ENCODE measurements at regions not wholly inside any gene's neighbourhood (a gene's known extent, or its start where the extent isn't known, plus 50 kb on each side); places are given as distances from the start of the nearest gene placed in this dataset.

DNA sequence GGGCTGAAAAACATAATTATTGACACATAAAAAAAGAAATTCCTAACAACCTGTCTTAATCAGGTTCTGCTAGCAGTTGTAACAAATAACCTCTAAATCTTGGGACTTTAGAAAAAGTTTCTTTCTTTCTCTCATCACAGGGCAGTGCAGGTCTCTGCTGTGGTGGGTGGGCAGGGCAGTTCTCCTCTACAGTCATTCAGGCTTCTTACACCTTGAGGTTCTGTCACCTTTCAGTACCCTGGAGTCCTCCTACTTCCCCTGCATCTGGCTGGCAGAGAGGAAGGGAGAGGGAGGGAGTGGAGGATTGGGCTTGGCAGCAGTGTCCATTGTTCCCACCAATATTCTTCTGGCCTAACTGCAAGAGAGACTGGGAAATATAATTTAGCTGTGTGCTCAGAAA is 112.2 kb upstream of the ANKRD55 start:
- POLR2A ChIA-PET = no interaction called here
- FAIRE-seq = no peak
- H3K27ac ChIP-seq (ENCODE audit: extremely low read depth, low read depth, low read length) = no peak overlapping the region
- TF ChIP-seq, protein P1, sequence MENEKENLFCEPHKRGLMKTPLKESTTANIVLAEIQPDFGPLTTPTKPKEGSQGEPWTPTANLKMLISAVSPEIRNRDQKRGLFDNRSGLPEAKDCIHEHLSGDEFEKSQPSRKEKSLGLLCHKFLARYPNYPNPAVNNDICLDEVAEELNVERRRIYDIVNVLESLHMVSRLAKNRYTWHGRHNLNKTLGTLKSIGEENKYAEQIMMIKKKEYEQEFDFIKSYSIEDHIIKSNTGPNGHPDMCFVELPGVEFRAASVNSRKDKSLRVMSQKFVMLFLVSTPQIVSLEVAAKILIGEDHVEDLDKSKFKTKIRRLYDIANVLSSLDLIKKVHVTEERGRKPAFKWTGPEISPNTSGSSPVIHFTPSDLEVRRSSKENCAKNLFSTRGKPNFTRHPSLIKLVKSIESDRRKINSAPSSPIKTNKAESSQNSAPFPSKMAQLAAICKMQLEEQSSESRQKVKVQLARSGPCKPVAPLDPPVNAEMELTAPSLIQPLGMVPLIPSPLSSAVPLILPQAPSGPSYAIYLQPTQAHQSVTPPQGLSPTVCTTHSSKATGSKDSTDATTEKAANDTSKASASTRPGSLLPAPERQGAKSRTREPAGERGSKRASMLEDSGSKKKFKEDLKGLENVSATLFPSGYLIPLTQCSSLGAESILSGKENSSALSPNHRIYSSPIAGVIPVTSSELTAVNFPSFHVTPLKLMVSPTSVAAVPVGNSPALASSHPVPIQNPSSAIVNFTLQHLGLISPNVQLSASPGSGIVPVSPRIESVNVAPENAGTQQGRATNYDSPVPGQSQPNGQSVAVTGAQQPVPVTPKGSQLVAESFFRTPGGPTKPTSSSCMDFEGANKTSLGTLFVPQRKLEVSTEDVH (IDR thresholded peaks at IDR 0.05; ENCODE audit: low read depth, partially characterized antibody) = no peak
- TF ChIP-seq KDM2B (CRISPR knock-in tag; IDR thresholded peaks at IDR 0.05) (no peak), RBFOX2 (IDR thresholded peaks at IDR 0.05; ENCODE audit: low read depth, low read length) (no peak), IFI16 (CRISPR knock-in tag; IDR thresholded peaks at IDR 0.05) (no peak), ZNF507 (tag; conservative IDR thresholded peaks at IDR 0.05) (no peak), ERF (CRISPR knock-in tag; IDR thresholded peaks at IDR 0.05) (no peak), ZNF398 (CRISPR knock-in tag; IDR thresholded peaks at IDR 0.05) (no peak), ZNF263 (CRISPR knock-in tag; IDR thresholded peaks at IDR 0.05; ENCODE audit: borderline replicate concordance) (no peak), TAF7 (tag; IDR thresholded peaks at IDR 0.05) (no peak), TAF1 (IDR thresholded peaks at IDR 0.05; ENCODE audit: control insufficient read depth, extremely low read depth, insufficient read depth, low read length, severe bottlenecking) (no peak), ZC3H4 (CRISPR knock-in tag; IDR thresholded peaks at IDR 0.05; ENCODE audit: borderline replicate concordance) (no peak)
- TF ChIP-seq, protein P2, sequence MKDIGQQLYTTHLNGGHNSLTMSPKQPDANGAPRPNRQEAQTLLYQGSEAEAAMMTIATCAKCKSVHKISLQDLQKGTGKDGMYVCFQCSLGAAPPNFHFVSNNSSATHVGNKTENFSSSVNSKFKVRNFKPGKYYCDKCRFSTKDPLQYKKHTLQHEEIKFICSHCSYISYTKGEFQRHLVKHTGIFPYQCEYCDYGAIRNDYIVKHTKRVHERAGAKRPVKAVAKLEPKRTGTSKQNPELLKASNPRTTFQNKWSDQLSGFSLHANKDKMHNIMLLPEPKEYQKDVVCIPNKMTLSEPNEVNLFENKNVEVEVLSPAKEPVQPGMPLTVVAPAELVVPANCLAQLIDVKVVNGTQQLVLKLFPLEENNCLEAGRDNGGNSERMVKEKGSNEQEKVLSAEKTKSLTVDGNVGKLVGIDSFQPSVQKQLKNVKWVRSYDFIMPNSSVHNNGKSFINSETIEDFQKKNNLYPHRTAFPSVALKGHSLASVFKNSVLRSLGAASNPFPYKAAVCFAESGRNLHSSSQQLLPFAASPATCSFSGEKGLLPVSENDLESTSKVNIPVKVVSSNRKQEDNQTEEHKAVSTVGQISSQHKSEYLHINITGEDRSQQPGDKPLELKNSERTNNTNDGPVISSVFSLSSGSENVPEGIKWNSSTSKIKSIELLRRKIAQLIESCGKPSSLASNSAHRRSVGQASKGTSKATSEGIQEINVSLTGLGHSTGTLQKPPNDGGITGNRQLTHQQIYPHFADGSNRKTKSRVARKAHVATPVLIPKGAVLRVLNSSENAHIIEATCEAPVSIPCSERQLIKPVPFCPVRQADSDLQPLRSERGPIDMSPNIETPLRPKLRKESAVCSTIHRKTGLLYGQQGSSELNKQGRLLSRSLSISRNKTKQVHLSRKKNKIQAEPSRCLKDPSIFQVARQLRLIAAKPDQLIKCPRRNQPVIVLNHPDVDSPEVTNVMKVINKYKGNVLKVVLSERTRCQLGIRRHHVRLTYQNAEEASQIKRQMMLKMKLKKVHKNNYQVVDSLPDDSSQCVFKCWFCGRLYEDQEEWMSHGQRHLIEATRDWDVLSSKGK (CRISPR knock-in tag; IDR thresholded peaks at IDR 0.05) = no peak
- TF ChIP-seq, protein P3, sequence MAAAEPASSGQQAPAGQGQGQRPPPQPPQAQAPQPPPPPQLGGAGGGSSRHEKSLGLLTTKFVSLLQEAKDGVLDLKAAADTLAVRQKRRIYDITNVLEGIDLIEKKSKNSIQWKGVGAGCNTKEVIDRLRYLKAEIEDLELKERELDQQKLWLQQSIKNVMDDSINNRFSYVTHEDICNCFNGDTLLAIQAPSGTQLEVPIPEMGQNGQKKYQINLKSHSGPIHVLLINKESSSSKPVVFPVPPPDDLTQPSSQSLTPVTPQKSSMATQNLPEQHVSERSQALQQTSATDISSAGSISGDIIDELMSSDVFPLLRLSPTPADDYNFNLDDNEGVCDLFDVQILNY (CRISPR knock-in tag; IDR thresholded peaks at IDR 0.05) = no peak
- TF ChIP-seq, protein P4, sequence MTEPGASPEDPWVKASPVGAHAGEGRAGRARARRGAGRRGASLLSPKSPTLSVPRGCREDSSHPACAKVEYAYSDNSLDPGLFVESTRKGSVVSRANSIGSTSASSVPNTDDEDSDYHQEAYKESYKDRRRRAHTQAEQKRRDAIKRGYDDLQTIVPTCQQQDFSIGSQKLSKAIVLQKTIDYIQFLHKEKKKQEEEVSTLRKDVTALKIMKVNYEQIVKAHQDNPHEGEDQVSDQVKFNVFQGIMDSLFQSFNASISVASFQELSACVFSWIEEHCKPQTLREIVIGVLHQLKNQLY (CRISPR knock-in tag; conservative IDR thresholded peaks at IDR 0.05) = no peak

More for the DNA sequence above, 112.2 kb upstream of the ANKRD55 start:
- CTCF ChIA-PET (ENCODE audit: low intra/inter-chr PET ratio) = no interaction called here
- Histone ChIP-seq H3K27me3 (ENCODE audit: control insufficient read depth in 2 of 2, insufficient read depth in 2 of 2, low read length in 2 of 2) (peaks cover 3 to 7% of the 10 kb centered on the region in 2 experiments; a peak in 2 of 5 replicates), H3K4me1 (replicated peaks in 1 of 2; ENCODE audit: control insufficient read depth in 2 of 2, insufficient read depth in 2 of 2, low read length in 2 of 2) (no peaks in the 10 kb centered on the region), H4K20me1 (replicated peaks; ENCODE audit: control insufficient read depth, insufficient read depth, low read length) (no peaks in the 10 kb centered on the region), H3K36me3 (ENCODE audit: control insufficient read depth, insufficient read depth, low read length) (no peaks in the 10 kb centered on the region), H3K4me3 (no peak overlapping the region), H2AFZ (ENCODE audit: low read depth, low read length) (no peak overlapping the region), H3K4me2 (ENCODE audit: insufficient read depth, low read length) (no peak overlapping the region), H3K9ac (ENCODE audit: insufficient read depth in 1 of 2, low read depth in 2 of 2, low read length in 2 of 2) (no peak overlapping the region), H3K79me2 (ENCODE audit: control insufficient read depth, insufficient read depth, low read length) (no peaks in the 10 kb centered on the region), H3K9me3 (replicated peaks; ENCODE audit: control insufficient read depth, insufficient read depth, low read depth, low read length) (no peaks in the 10 kb centered on the region), H3K9me1 (ENCODE audit: control insufficient read depth, insufficient read depth, low read length) (no peaks in the 10 kb centered on the region)
- ATAC-seq = no peak
- DNase-seq (ENCODE audit: extremely low read depth in 1 of 4, low spot score in 3 of 4) = no peak
- BruUV-seq (replicated peaks) = no TSS peak
- in situ Hi-C loops (cut with MboI) = no loop called here
- intact Hi-C loops (cut with micrococcal nuclease) = no loop called here

Measured in K562 (cell line).